ENCODE measurements at regions not wholly inside any gene's neighbourhood (a gene's known extent, or its start where the extent isn't known, plus 50 kb on each side); places are given as distances from the start of the nearest gene placed in this dataset.

GRCh38 chr2:150088538-150088937 is 398.9 kb downstream of the RND3 start:
- 71 to 76% methylated on average over 2 of the region's 3 CpGs for WGBS, 2 experiments
- Histone ChIP-seq H3K4me1 (ENCODE audit: control insufficient read depth, insufficient read depth, low read length) (no peaks in the 10 kb centered on the region), H3K9me3 (ENCODE audit: control insufficient read depth, low read length) (no peaks in the 10 kb centered on the region), H3K27me3 (ENCODE audit: control insufficient read depth, insufficient read depth, low read length, poor library complexity, severe bottlenecking) (no peaks in the 10 kb centered on the region), H3K27ac (ENCODE audit: insufficient read depth, low read depth, low read length, poor library complexity, severe bottlenecking) (no peak overlapping the region), H3K4me3 (ENCODE audit: insufficient read depth, low read depth, low read length) (no peak overlapping the region), H3K36me3 (ENCODE audit: control insufficient read depth, insufficient read depth, low read length) (no peaks in the 10 kb centered on the region)

GRCh38 chr2:150085478-150085877 is 402.0 kb downstream of the RND3 start:
- WGBS, 2 experiments, result 87 to 88% methylated on average over 1 of the region's 2 CpGs

GRCh38 chr2:150081775-150082481 is 405.5 kb downstream of the RND3 start:
- WGBS, 2 experiments, result 94 to 100% methylated on average over 3 to 4 of the region's 4 CpGs
- Histone ChIP-seq H3K9me3 (ENCODE audit: control insufficient read depth, low read length) (no peaks in the 10 kb centered on the region), H3K27ac (ENCODE audit: insufficient read depth, low read depth, low read length, poor library complexity, severe bottlenecking) (no peak overlapping the region), H3K27me3 (ENCODE audit: control insufficient read depth, insufficient read depth, low read length, poor library complexity, severe bottlenecking) (no peaks in the 10 kb centered on the region), H3K4me3 (ENCODE audit: insufficient read depth, low read depth, low read length) (no peak overlapping the region), H3K4me1 (ENCODE audit: control insufficient read depth, insufficient read depth, low read length) (no peaks in the 10 kb centered on the region), H3K36me3 (ENCODE audit: control insufficient read depth, insufficient read depth, low read length) (no peaks in the 10 kb centered on the region)

More at GRCh38 chr2:150085478-150085877, 402.0 kb downstream of the RND3 start:
- no peak overlapping the region for H3K27ac ChIP-seq (ENCODE audit: insufficient read depth, low read depth, low read length, poor library complexity, severe bottlenecking)
- no peaks in the 10 kb centered on the region for H3K27me3 ChIP-seq (ENCODE audit: control insufficient read depth, insufficient read depth, low read length, poor library complexity, severe bottlenecking)
- H3K4me3 ChIP-seq (ENCODE audit: insufficient read depth, low read depth, low read length), result no peak overlapping the region
- no peaks in the 10 kb centered on the region for H3K4me1 ChIP-seq (ENCODE audit: control insufficient read depth, insufficient read depth, low read length)
- H3K36me3 ChIP-seq (ENCODE audit: control insufficient read depth, insufficient read depth, low read length), result no peaks in the 10 kb centered on the region
- H3K9me3 ChIP-seq (ENCODE audit: control insufficient read depth, low read length), result no peaks in the 10 kb centered on the region

- Histone ChIP-seq H3K27ac (ENCODE audit: insufficient read depth, low read depth, low read length, poor library complexity, severe bottlenecking) (no peak overlapping the region), H3K9me3 (ENCODE audit: control insufficient read depth, low read length) (no peaks in the 10 kb centered on the region), H3K4me1 (ENCODE audit: control insufficient read depth, insufficient read depth, low read length) (no peaks in the 10 kb centered on the region), H3K27me3 (ENCODE audit: control insufficient read depth, insufficient read depth, low read length, poor library complexity, severe bottlenecking) (no peaks in the 10 kb centered on the region), H3K4me3 (ENCODE audit: insufficient read depth, low read depth, low read length) (no peak overlapping the region), H3K36me3 (ENCODE audit: control insufficient read depth, insufficient read depth, low read length) (no peaks in the 10 kb centered on the region)
- 94% methylated on average over 1 of the region's 1 CpG for WGBS, 2 experiments
Measured at GRCh38 chr2:150076281-150076680, 411.2 kb downstream of the RND3 start.

DNA sequence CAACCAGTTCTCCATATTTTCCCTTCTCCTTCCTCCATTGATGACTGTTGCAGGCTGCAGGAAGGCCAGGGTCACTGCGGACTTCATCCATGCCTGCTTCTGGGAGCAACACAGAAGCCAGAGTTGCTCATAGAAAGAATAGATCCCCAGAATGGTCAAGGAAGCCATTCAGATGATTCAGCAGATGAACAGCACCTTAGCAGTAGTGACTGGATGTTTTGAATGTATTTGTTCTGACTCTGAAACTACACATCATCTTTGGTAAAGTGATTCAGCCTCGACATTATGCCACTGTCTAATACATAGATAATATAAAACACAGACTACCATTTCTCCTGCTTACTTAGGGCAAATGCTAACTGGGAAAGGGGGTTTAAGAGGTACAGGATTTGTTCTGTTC is 411.6 kb downstream of the RND3 start:
- Histone ChIP-seq H3K4me3 (ENCODE audit: insufficient read depth, low read depth, low read length) (no peak overlapping the region), H3K27ac (ENCODE audit: insufficient read depth, low read depth, low read length, poor library complexity, severe bottlenecking) (no peak overlapping the region), H3K9me3 (ENCODE audit: control insufficient read depth, low read length) (no peaks in the 10 kb centered on the region), H3K36me3 (ENCODE audit: control insufficient read depth, insufficient read depth, low read length) (no peaks in the 10 kb centered on the region), H3K4me1 (ENCODE audit: control insufficient read depth, insufficient read depth, low read length) (no peaks in the 10 kb centered on the region), H3K27me3 (ENCODE audit: control insufficient read depth, insufficient read depth, low read length, poor library complexity, severe bottlenecking) (no peaks in the 10 kb centered on the region)
- 84 to 90% methylated on average over 1 to 2 of the region's 2 CpGs for WGBS, 2 experiments

GRCh38 chr2:150066490-150066889 is 421.0 kb downstream of the RND3 start:
- Histone ChIP-seq H3K4me3 (ENCODE audit: insufficient read depth, low read depth, low read length) (no peak overlapping the region), H3K9me3 (ENCODE audit: control insufficient read depth, low read length) (no peaks in the 10 kb centered on the region), H3K4me1 (ENCODE audit: control insufficient read depth, insufficient read depth, low read length) (peaks cover 19% of the 10 kb centered on the region), H3K27me3 (ENCODE audit: control insufficient read depth, insufficient read depth, low read length, poor library complexity, severe bottlenecking) (no peaks in the 10 kb centered on the region), H3K36me3 (ENCODE audit: control insufficient read depth, insufficient read depth, low read length) (no peaks in the 10 kb centered on the region), H3K27ac (ENCODE audit: insufficient read depth, low read depth, low read length, poor library complexity, severe bottlenecking) (no peak overlapping the region)
- WGBS, 2 experiments, result 100% methylated on average over 1 of the region's 1 CpG; no CpG with 5 or more reads in 1 of the 2 experiments

DNA sequence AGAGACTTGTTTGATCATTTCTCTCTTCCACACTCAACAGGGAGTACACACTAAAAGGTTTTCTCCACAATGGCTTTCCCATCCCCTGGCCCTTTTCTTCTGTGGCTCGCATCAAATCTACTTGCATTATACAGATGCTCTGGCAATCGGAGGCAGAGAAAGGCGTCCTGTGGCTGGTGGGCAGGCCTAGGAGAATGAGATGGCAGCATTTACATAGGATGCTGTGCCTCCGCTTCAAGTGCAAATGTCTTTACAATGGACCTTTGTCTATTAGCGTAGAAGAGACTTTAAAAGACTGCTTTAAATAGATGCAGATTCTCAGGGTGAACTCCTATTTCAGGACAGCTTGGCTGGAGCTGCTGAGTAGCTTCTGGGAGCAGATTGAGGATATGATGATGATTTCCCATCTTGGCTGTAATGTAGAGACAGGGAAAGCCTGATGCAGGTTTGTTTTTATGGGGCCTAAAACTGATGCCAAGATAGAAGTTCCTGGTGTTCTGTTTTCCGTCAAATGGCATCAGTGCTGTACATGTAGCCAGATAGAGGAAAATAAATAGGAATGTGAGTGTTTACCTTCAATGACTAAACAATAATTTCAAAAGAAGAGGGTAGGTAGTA is 423.4 kb downstream of the RND3 start:
- peaks cover 26% of the 10 kb centered on the region for H3K4me1 ChIP-seq (ENCODE audit: control insufficient read depth, insufficient read depth, low read length)
- H3K9me3 ChIP-seq (ENCODE audit: control insufficient read depth, low read length), result no peaks in the 10 kb centered on the region
- H3K27me3 ChIP-seq (ENCODE audit: control insufficient read depth, insufficient read depth, low read length, poor library complexity, severe bottlenecking), result no peaks in the 10 kb centered on the region
- no peak overlapping the region for H3K4me3 ChIP-seq (ENCODE audit: insufficient read depth, low read depth, low read length)
- 17 to 19% methylated on average over 6 of the region's 6 CpGs for WGBS, 2 experiments
- H3K27ac ChIP-seq (ENCODE audit: insufficient read depth, low read depth, low read length, poor library complexity, severe bottlenecking), result peak overlapping the region; percentile 58
- no peaks in the 10 kb centered on the region for H3K36me3 ChIP-seq (ENCODE audit: control insufficient read depth, insufficient read depth, low read length)

DNA sequence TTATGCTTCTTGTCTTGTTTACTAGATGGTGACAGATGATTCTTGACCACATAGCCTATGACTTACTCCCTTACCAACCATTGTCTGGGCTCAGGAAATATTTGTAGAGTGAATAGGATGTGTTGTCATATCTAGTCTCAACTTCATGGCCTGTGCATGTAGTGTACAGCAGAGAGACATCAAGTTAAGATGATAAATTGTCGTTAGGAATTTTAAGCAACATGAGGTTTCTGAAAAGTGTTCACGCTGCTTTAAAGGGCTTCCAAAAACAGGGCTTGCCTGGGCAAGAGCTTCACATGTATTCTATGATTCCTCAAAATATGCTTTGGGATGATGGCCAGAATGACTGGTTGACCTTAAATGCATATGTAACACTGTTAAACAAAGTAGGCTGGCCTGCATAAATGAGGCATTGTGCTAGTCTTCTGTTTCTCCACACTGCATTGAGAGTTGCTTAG is 424.0 kb downstream of the RND3 start:
- WGBS, 2 experiments, result 90 to 100% methylated on average over 2 of the region's 2 CpGs
- H3K27ac ChIP-seq (ENCODE audit: insufficient read depth, low read depth, low read length, poor library complexity, severe bottlenecking), result peak overlapping the region; percentile 58

GRCh38 chr2:150062416-150062815 is 425.1 kb downstream of the RND3 start:
- 92 to 95% methylated on average over 3 of the region's 3 CpGs for WGBS, 2 experiments
- Histone ChIP-seq H3K9me3 (ENCODE audit: control insufficient read depth, low read length) (no peaks in the 10 kb centered on the region), H3K4me1 (ENCODE audit: control insufficient read depth, insufficient read depth, low read length) (peaks cover 26% of the 10 kb centered on the region), H3K27me3 (ENCODE audit: control insufficient read depth, insufficient read depth, low read length, poor library complexity, severe bottlenecking) (no peaks in the 10 kb centered on the region), H3K4me3 (ENCODE audit: insufficient read depth, low read depth, low read length) (no peak overlapping the region), H3K27ac (ENCODE audit: insufficient read depth, low read depth, low read length, poor library complexity, severe bottlenecking) (no peak overlapping the region), H3K36me3 (ENCODE audit: control insufficient read depth, insufficient read depth, low read length) (no peaks in the 10 kb centered on the region)

More for the DNA sequence above, 424.0 kb downstream of the RND3 start:
- no peaks in the 10 kb centered on the region for H3K9me3 ChIP-seq (ENCODE audit: control insufficient read depth, low read length)
- H3K36me3 ChIP-seq (ENCODE audit: control insufficient read depth, insufficient read depth, low read length), result no peaks in the 10 kb centered on the region
- H3K27me3 ChIP-seq (ENCODE audit: control insufficient read depth, insufficient read depth, low read length, poor library complexity, severe bottlenecking), result no peaks in the 10 kb centered on the region
- peaks cover 26% of the 10 kb centered on the region for H3K4me1 ChIP-seq (ENCODE audit: control insufficient read depth, insufficient read depth, low read length)
- no peak overlapping the region for H3K4me3 ChIP-seq (ENCODE audit: insufficient read depth, low read depth, low read length)

DNA sequence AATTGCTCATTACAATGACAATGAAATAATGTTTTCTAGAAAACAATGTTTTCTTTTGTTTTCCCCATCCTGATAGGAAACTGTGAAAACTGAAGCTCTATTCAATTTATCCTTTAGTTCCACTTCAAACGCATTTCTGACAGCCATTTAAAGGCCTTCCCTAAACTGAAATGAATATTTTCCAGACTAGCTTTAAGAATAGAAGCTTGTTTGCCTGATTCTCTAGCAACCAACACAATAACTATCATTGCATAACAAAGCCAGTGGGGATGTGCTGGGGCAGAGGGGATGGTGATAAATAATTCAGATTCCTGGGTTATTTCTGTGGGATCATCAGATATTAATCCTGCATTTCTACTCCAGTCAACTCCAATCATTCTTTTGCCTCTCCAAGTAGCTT is 427.1 kb downstream of the RND3 start:
- no peaks in the 10 kb centered on the region for H3K9me3 ChIP-seq (ENCODE audit: control insufficient read depth, low read length)
- WGBS, 2 experiments, result 15 to 19% methylated on average over 1 of the region's 1 CpG
- H3K27ac ChIP-seq (ENCODE audit: insufficient read depth, low read depth, low read length, poor library complexity, severe bottlenecking), result no peak overlapping the region
- no peaks in the 10 kb centered on the region for H3K36me3 ChIP-seq (ENCODE audit: control insufficient read depth, insufficient read depth, low read length)
- H3K4me3 ChIP-seq (ENCODE audit: insufficient read depth, low read depth, low read length), result no peak overlapping the region
- peaks cover 26% of the 10 kb centered on the region for H3K4me1 ChIP-seq (ENCODE audit: control insufficient read depth, insufficient read depth, low read length)
- H3K27me3 ChIP-seq (ENCODE audit: control insufficient read depth, insufficient read depth, low read length, poor library complexity, severe bottlenecking), result no peaks in the 10 kb centered on the region

Data from ectodermal cell (in vitro differentiated cells).